Adrenal gland (tissue), 5 donors: ENCODE measurements at regions not wholly inside any gene's neighbourhood (a gene's known extent, or its start where the extent isn't known, plus 50 kb on each side); places are given as distances from the start of the nearest gene placed in this dataset.

Experiments used
- POLR2A ChIP-seq, 2 donors: fragments of 450-650 bp; IDR thresholded peaks; one replicate each; pipeline ENCODE4 v1.6.1; 2017; ENCODE audit warnings: antibody characterized with exemption in 2 of 2, mild to moderate bottlenecking in 2 of 2, moderate library complexity in 1 of 2
- TF ChIP-seq, protein P1 (sequence below), 6 experiments: fragments of 450-650 bp in 4 of 6; fragments of 200-600 bp in 2 of 6; sonication (generic) in 1 of 6; IDR thresholded peaks; 1 replicate in 5 of 6; 2 replicates in 1 of 6; pipeline versions ENCODE4 v1.5.1 to v1.8.0; 2016 to 2021; ENCODE audit warnings: antibody characterized with exemption in 6 of 6, mild to moderate bottlenecking in 2 of 6, moderate library complexity in 1 of 6
- donor health status: DM: no; HTN: no; CAD: no.

DNA sequence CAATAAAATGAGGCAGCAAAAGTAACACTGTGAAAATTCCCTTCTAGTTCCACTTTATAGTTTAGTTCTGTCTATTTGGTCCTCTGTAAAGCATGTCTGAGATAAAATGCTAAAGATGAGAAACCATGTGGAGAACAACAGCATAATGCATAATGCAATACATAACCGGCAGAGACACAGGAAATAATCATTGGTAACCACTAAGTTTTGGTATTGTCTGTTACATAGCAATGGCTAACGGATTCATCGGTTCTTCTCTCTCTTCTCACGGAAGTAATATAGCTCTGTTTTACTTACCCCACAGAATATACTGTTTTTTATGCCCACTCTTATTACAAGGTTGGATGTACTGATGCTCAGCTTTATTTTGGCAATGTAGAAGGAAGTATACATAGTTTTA is 158.9 kb downstream of the FAM174A start:
- TF ChIP-seq, protein P1, sequence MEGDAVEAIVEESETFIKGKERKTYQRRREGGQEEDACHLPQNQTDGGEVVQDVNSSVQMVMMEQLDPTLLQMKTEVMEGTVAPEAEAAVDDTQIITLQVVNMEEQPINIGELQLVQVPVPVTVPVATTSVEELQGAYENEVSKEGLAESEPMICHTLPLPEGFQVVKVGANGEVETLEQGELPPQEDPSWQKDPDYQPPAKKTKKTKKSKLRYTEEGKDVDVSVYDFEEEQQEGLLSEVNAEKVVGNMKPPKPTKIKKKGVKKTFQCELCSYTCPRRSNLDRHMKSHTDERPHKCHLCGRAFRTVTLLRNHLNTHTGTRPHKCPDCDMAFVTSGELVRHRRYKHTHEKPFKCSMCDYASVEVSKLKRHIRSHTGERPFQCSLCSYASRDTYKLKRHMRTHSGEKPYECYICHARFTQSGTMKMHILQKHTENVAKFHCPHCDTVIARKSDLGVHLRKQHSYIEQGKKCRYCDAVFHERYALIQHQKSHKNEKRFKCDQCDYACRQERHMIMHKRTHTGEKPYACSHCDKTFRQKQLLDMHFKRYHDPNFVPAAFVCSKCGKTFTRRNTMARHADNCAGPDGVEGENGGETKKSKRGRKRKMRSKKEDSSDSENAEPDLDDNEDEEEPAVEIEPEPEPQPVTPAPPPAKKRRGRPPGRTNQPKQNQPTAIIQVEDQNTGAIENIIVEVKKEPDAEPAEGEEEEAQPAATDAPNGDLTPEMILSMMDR (IDR thresholded peaks at IDR 0.05), result no peak
- no peak for TF ChIP-seq POLR2A (IDR thresholded peaks at IDR 0.05)
